ENCODE measurements at regions not wholly inside any gene's neighbourhood (a gene's known extent, or its start where the extent isn't known, plus 50 kb on each side); places are given as distances from the start of the nearest gene placed in this dataset.
"Not testable (repeated sequence)": the region's sequence is repeated elsewhere in the genome, so short reads cannot be mapped to it uniquely, and the experiment has no call there.

- Mint-ChIP-seq H3K27ac (no peak overlapping the region), H3K27me3 (peaks cover 23% of the 10 kb centered on the region), H3K4me1 (no peaks in the 10 kb centered on the region), H3K4me3 (no peak overlapping the region), H3K9me3 (ENCODE audit: low read depth) (no peaks in the 10 kb centered on the region), H3K36me3 (no peaks in the 10 kb centered on the region)
- ATAC-seq: no peak
- no peak for DNase-seq
- CTCF ChIA-PET: no interaction called here
Observed at GRCh38 chr11:69576069-69576782, 64.7 kb upstream of the CCND1 start.

GRCh38 chr11:69578167-69578566, 62.8 kb upstream of the CCND1 start:
- no peak overlapping the region for H3K4me3 Mint-ChIP-seq
- peaks cover 35% of the 10 kb centered on the region for H3K27me3 Mint-ChIP-seq
- H3K4me1 Mint-ChIP-seq: no peaks in the 10 kb centered on the region
- no peak for DNase-seq
- no peak overlapping the region for H3K27ac Mint-ChIP-seq
- no peak for ATAC-seq
- CTCF ChIA-PET: no interaction called here
- H3K36me3 Mint-ChIP-seq: no peaks in the 10 kb centered on the region
- H3K9me3 Mint-ChIP-seq (ENCODE audit: low read depth): no peaks in the 10 kb centered on the region

- Mint-ChIP-seq H3K27me3 (peaks cover 40% of the 10 kb centered on the region), H3K4me3 (no peak overlapping the region), H3K9me3 (ENCODE audit: low read depth) (no peaks in the 10 kb centered on the region), H3K36me3 (no peaks in the 10 kb centered on the region), H3K27ac (no peak overlapping the region), H3K4me1 (no peaks in the 10 kb centered on the region)
- no peak for ATAC-seq
- DNase-seq: no peak
- CTCF ChIA-PET: no interaction called here
Observed at GRCh38 chr11:69580529-69580928, 60.4 kb upstream of the CCND1 start.

- no peak for DNase-seq
- Mint-ChIP-seq H3K36me3 (no peaks in the 10 kb centered on the region), H3K27ac (no peak overlapping the region), H3K4me3 (no peak overlapping the region), H3K4me1 (no peaks in the 10 kb centered on the region), H3K9me3 (ENCODE audit: low read depth) (no peaks in the 10 kb centered on the region), H3K27me3 (peaks cover 37% of the 10 kb centered on the region)
- CTCF ChIA-PET: no interaction called here
- ATAC-seq: no peak
Observed at GRCh38 chr11:69582756-69583467, 58.0 kb upstream of the CCND1 start.

- no peaks in the 10 kb centered on the region for H3K4me1 Mint-ChIP-seq
- H3K36me3 Mint-ChIP-seq: no peaks in the 10 kb centered on the region
- no peak overlapping the region for H3K4me3 Mint-ChIP-seq
- ATAC-seq (no peak), DNase-seq (no peak)
- H3K27ac Mint-ChIP-seq: no peak overlapping the region
- CTCF ChIA-PET: no interaction called here
- H3K27me3 Mint-ChIP-seq: peaks cover 43% of the 10 kb centered on the region
- no peaks in the 10 kb centered on the region for H3K9me3 Mint-ChIP-seq (ENCODE audit: low read depth)
Observed at GRCh38 chr11:69584160-69584559, 56.8 kb upstream of the CCND1 start.

GRCh38 chr11:69585385-69585784, 55.6 kb upstream of the CCND1 start:
- Mint-ChIP-seq H3K9me3 (ENCODE audit: low read depth) (no peaks in the 10 kb centered on the region), H3K4me1 (no peaks in the 10 kb centered on the region), H3K36me3 (no peaks in the 10 kb centered on the region), H3K4me3 (no peak overlapping the region), H3K27me3 (peaks cover 49% of the 10 kb centered on the region), H3K27ac (no peak overlapping the region)
- no peak for ATAC-seq
- DNase-seq: no peak
- CTCF ChIA-PET: no interaction called here

GRCh38 chr11:69587454-69588090, 53.4 kb upstream of the CCND1 start:
- DNase-seq (no peak), ATAC-seq (no peak)
- CTCF ChIA-PET: no interaction called here
- H3K27me3 Mint-ChIP-seq: peaks cover 38% of the 10 kb centered on the region
- no peak overlapping the region for H3K27ac Mint-ChIP-seq
- no peaks in the 10 kb centered on the region for H3K9me3 Mint-ChIP-seq (ENCODE audit: low read depth)
- H3K4me3 Mint-ChIP-seq: no peak overlapping the region
- H3K36me3 Mint-ChIP-seq: no peaks in the 10 kb centered on the region
- no peaks in the 10 kb centered on the region for H3K4me1 Mint-ChIP-seq

- CTCF ChIA-PET: no interaction called here
- H3K27me3 Mint-ChIP-seq: peaks cover 31% of the 10 kb centered on the region
- ATAC-seq (no peak), DNase-seq (no peak)
- no peaks in the 10 kb centered on the region for H3K4me1 Mint-ChIP-seq
- H3K27ac Mint-ChIP-seq: no peak overlapping the region
- no peak overlapping the region for H3K4me3 Mint-ChIP-seq
- H3K36me3 Mint-ChIP-seq: no peaks in the 10 kb centered on the region
- no peaks in the 10 kb centered on the region for H3K9me3 Mint-ChIP-seq (ENCODE audit: low read depth)
Observed at GRCh38 chr11:69588270-69588669, 52.7 kb upstream of the CCND1 start.

- ATAC-seq; H3K36me3 Mint-ChIP-seq; H3K9me3 Mint-ChIP-seq (ENCODE audit: low read depth); H3K27ac Mint-ChIP-seq; H3K4me1 Mint-ChIP-seq; CTCF ChIA-PET; H3K4me3 Mint-ChIP-seq; DNase-seq: not testable (repeated sequence)
- peaks cover 23% of the 10 kb centered on the region for H3K27me3 Mint-ChIP-seq
Observed at GRCh38 chr11:69590088-69590487, 50.9 kb upstream of the CCND1 start.

Data from activated CD8-positive, alpha-beta memory T cell treated with anti-CD3 and anti-CD28 coated beads, Interleukin-2, amount 10 ng/mL, durations not matched to agents 7 days and 5 days (primary cell).